ENCODE measurements at regions not wholly inside any gene's neighbourhood (a gene's known extent, or its start where the extent isn't known, plus 50 kb on each side); places are given as distances from the start of the nearest gene placed in this dataset.

DNA sequence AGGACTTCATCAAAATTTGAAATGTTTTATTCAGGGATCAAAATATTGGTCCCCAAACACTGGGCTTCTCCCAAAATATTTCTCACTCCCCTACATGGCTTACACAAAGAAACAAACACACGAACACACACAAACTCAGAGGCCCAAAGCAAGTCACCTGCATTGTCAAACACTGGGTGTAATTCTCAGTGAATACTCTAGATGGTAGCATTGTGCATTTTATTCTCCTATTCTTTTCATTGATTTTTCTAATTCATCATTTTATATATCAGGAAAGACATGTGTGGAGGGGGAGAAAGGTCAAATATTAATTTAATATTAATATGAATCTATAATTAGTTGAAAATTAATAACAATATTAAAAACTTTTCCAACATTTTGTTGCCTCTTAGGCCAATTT, 72.3 kb upstream of the TNMD start:
- peak; percentile 14 to 37 for DNase-seq (ENCODE audit: low read depth in 2 of 2)

DNA sequence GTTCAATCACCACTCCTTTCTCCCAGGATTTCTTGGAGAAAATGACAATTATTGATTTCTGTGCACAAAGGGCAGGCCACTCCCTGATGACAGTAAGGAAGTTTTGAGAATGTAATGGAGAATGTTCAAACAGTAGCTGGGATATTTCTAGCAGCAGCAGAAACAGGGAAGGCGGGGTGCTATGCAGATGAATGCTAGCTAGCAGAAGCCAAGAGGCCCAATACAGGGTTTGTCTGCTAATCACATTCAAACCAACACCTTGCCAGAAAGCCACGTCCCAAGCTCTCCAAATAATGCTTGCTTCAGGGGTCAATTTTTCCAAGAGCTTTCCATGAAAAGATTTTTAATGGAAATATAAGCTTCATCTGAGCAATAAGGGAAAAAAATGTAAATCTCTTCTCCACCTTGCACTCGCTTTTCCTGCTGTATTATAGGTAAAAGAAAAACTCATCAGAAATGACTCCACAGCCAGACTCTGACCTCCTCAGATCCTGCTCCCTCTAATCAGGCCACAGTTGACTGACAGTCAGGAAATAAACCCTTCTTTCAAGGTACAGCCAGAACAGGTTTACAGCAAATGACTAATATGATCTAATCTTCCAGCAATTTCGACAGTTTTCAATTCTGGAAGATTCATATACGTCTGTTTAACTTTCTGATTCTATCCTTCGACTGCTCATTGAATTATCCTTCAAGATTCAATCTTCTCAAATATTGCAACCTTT, 84.7 kb upstream of the PCDH19 start:
- no peak for DNase-seq (ENCODE audit: low read depth in 2 of 2)

DNA sequence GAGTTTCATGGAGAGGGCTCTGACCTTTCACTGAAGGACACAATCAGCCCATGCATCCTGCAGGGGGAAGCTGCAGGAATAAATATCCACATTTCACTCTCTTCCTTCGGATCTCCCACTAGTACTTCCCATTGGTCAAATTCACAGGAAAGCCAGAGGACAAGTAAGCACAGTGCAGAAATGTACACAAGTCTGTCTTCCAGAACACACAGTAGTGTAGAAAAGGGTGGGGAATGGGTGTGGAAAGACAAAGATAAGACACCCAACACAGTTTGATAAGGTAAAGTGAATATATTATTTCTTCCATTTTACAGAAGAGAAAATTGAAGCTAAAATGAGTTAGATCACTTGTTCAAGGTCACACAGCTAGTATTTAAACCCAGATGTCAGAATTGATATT, 81.1 kb upstream of the PCDH19 start:
- no peak for DNase-seq (ENCODE audit: low read depth in 2 of 2)

DNA sequence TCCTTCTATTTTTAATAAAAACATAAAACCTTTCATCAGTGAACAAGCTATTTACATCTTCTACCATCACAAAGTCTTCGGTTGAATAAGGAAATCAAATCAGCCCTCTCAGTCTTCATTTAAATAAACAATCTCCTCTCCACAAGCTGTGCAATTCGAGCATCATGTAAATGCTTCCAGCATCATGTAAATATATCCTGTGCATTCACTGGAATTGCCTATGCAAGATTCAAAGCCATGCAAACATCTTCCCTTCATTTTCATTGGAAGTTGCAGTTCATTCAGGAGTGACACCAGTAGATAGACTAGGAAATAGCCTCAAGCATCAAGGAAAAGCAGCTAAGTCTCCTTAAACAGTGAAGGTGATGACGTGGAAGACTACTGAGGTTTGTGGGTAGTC, 77.7 kb upstream of the PCDH19 start:
- no peak for DNase-seq (ENCODE audit: low read depth in 2 of 2)

DNA sequence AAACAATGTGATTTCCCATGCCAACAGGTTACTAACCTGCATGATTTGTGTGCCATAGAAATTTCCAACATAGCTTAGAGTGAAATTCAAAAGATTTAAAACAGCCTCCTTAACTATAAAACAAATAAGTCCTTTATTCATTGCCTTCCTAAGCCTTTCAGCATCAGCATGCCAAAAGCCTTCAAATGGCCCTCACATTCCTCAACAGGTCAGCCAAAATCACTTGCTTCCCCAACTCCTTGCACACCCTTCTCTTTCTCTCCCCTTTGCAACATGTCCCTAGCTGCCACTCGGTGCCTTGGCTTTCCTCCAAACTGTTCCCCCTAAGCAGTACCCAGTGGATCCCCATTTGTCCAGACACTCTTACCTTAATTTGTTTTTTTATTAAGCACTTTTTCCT, 74.9 kb upstream of the PCDH19 start:
- DNase-seq (ENCODE audit: low read depth in 2 of 2) = no peak

DNA sequence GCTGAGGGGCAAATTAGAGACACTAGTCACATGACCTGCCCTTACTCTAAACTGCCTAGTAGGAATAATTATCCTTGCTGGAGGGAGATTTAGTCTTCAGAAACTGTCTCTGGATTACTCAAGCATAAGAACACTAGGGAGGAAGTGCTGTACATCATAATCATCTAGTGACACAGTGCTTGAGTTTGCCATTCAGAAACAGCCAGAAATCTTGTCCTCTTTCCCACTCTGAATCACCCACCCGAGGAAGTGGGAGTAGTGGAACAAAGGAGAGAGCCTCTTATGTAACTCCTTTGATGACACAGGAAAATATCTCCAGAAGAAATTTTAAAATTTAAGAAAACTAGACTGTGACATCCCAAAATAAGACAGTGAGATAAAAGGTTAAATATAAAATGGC, 69.3 kb upstream of the PCDH19 start:
- DNase-seq (ENCODE audit: low read depth in 2 of 2) = no peak

DNA sequence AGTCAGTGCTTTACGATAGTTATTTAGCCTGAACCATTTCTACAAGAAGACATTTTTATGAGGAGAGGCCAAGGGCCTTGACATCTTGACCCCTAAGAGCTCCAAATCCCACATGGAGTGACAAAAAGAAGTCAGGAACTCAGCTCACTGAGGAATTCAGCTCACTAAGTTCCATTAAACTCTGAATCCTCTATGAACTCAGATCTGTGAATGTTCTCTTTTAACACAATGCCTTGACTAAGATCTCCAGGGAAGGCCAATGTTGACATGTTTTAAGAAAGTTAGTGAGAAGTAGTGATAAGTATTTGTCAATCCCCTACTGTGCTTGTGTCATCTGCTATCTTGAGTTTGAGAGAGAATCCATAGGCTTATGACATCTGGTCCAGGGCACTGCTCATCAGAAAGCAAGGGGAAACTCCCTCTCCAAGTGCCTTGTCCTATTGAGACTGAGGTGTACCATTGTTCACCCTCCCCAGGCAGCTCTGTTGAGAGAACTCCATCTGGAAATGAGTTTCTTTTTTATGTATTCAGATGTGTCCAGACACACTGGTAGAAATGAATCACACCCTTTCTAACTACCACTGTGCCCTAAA, 68.7 kb upstream of the PCDH19 start:
- no peak for DNase-seq (ENCODE audit: low read depth in 2 of 2)

DNA sequence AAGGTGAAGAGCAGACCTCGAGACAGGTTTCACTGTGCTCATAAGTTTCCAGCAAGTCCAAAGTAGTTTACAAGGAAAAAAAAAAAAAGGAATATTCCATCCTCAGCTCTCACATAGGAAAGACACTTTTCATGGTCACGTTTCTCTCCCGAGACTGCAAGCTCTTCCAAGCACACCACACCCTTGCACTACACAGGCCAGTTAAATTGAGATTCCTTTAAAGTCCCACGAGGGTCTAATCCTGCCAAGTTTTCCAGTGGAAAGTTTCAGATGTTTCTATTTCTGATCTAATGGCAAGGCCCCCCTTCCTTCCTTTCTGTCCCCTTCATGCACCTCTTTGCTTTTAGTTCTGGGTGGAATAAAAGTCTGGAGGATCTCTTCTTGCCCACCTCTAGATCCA, 67.9 kb upstream of the PCDH19 start:
- no peak for DNase-seq (ENCODE audit: low read depth in 2 of 2)

DNA sequence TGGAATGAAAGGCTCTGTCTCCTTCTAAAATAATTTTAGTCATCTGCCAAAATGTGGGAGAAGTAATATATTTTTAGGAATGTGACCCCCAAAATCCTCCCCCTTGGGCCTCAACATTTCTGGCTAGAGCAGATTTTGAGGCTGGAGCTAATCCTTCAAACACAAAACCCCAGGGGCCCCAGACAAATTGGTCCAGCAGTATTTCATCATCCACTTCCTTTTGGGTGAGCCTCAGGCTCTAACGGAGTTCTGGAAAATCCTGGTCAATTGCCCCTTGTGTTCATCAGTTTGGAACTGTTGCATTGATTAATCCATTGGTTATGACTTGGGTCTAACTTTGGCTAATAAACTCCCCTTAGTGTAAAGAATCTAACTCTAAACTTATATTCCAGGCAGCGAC, 67.4 kb upstream of the PCDH19 start:
- DNase-seq (ENCODE audit: low read depth in 2 of 2) = no peak
